ENCODE measurements at regions not wholly inside any gene's neighbourhood (a gene's known extent, or its start where the extent isn't known, plus 50 kb on each side); places are given as distances from the start of the nearest gene placed in this dataset.

- TF ChIP-seq CTCF (IDR thresholded peaks at IDR 0.05; ENCODE audit: low read length): no peak
- TF ChIP-seq EZH2phosphoT487 (IDR thresholded peaks at IDR 0.05; ENCODE audit: low read length): no peak
- TF ChIP-seq EZH2 (optimal IDR thresholded peaks at IDR 0.05; ENCODE audit: low read depth, low read length): no peak
Observed at GRCh38 chr15:38722236-38722635, 157.6 kb upstream of the RASGRP1 start.

Measured in MM.1S (cell line).